ENCODE measurements at regions not wholly inside any gene's neighbourhood (a gene's known extent, or its start where the extent isn't known, plus 50 kb on each side); places are given as distances from the start of the nearest gene placed in this dataset.

GRCh38 chr13:97131447-97131846, 90.7 kb upstream of the MBNL2 start:
- H4K91ac ChIP-seq (replicated peaks; ENCODE audit: insufficient read length, low read length), result no peak overlapping the region
- H2AFZ ChIP-seq (ENCODE audit: low read length), result no peak overlapping the region
- H3K4ac ChIP-seq (replicated peaks; ENCODE audit: insufficient read length, low read depth, low read length), result no peak overlapping the region
- no peak overlapping the region for H3K9ac ChIP-seq (replicated peaks in 1 of 4; ENCODE audit: extremely low read depth in 1 of 4, low read depth in 3 of 4, low read length in 3 of 4)
- no peak for DNase-seq (ENCODE audit: low read depth in 1 of 2, low spot score in 2 of 2)
- H3K36me3 ChIP-seq (ENCODE audit: control insufficient read depth in 2 of 4, insufficient read depth in 4 of 4, low read length in 3 of 4), result no peaks in the 10 kb centered on the region
- H3K79me1 ChIP-seq (ENCODE audit: low read depth, low read length), result no peaks in the 10 kb centered on the region
- H2BK5ac ChIP-seq (ENCODE audit: low read depth, low read length), result no peak overlapping the region
- no peak overlapping the region for H4K5ac ChIP-seq (ENCODE audit: insufficient read length, low read depth, low read length)
- no peak for FAIRE-seq
- no peak overlapping the region for H2BK120ac ChIP-seq (replicated peaks; ENCODE audit: low read depth, low read length)
- no peaks in the 10 kb centered on the region for H3K23me2 ChIP-seq (ENCODE audit: low read depth, low read length)
- ChIA-PET CTCF (ENCODE audit: partially characterized antibody) (interaction anchor here (0.6 to 9.3 kb wide), 3 partner anchors 20 to 81 kb away, joined by 3 to 90 read pairs (median 3); no protein-coding TSS in a partner anchor), POLR2A (ENCODE audit: partially characterized antibody) (interaction anchor here (1.1 kb wide), 1 partner anchor 10 kb away, joined by 3 read pairs; no protein-coding TSS in a partner anchor)
- H3K27me3 ChIP-seq (replicated peaks in 1 of 4; ENCODE audit: control insufficient read depth in 3 of 4, extremely low read depth in 1 of 4, insufficient read depth in 3 of 4, low read length in 3 of 4), result no peaks in the 10 kb centered on the region
- no peak overlapping the region for H2BK15ac ChIP-seq (ENCODE audit: low read length)
- no peak overlapping the region for H2BK12ac ChIP-seq (ENCODE audit: low read depth, low read length)
- H3K14ac ChIP-seq (ENCODE audit: insufficient read length), result no peak overlapping the region
- H3K4me2 ChIP-seq (ENCODE audit: insufficient read depth in 1 of 2, low read depth in 2 of 2, low read length in 2 of 2), result no peak overlapping the region
- no peak overlapping the region for H3K27ac ChIP-seq (ENCODE audit: low read depth, low read length)
- no peaks in the 10 kb centered on the region for H3K9me3 ChIP-seq (ENCODE audit: insufficient read depth in 2 of 2, low read depth in 1 of 2, low read length in 1 of 2)
- no peak overlapping the region for H2AK5ac ChIP-seq (ENCODE audit: low read depth, low read length)
- H4K20me1 ChIP-seq (replicated peaks in 1 of 2; ENCODE audit: control insufficient read depth in 1 of 2, insufficient read depth in 2 of 2, low read length in 2 of 2), result no peaks in the 10 kb centered on the region
- no peak overlapping the region for H3K18ac ChIP-seq (ENCODE audit: extremely low read depth, low read length)
- 89% methylated on average over 4 of the region's 4 CpGs; no CpG with 5 or more reads in 1 of the 2 experiments for WGBS, 2 experiments (ENCODE audit: extremely low coverage in 1 of 2, insufficient coverage in 1 of 2, insufficient read length in 1 of 2, insufficient replicate concordance in 2 of 2, low coverage in 1 of 2, low lambda C conversion rate in 2 of 2, missing lambda C conversion rate in 1 of 2)
- no peak overlapping the region for H3K23ac ChIP-seq (ENCODE audit: insufficient read length)
- H2BK20ac ChIP-seq (ENCODE audit: low read length), result no peak overlapping the region
- H4K8ac ChIP-seq (ENCODE audit: extremely low read depth, insufficient read depth, low read length), result no peak overlapping the region
- H3K4me1 ChIP-seq (replicated peaks in 1 of 4; ENCODE audit: control insufficient read depth in 3 of 4, insufficient read depth in 4 of 4, low read length in 3 of 4), result peaks cover 0 to 3% (median 1%) of the 10 kb centered on the region in 4 experiments; a peak in 3 of 7 replicates
- no peaks in the 10 kb centered on the region for H3K79me2 ChIP-seq (ENCODE audit: control insufficient read depth in 1 of 2, insufficient read depth in 2 of 2, low read length in 2 of 2)
- no peak overlapping the region for H3K4me3 ChIP-seq (ENCODE audit: extremely low read depth in 1 of 4, insufficient read depth in 2 of 4, low read depth in 3 of 4, low read length in 4 of 4)
- no peak overlapping the region for H3K56ac ChIP-seq (replicated peaks; ENCODE audit: insufficient read length, low read depth, low read length)
